Neuronal stem cell (in vitro differentiated cells): ENCODE measurements at regions not wholly inside any gene's neighbourhood (a gene's known extent, or its start where the extent isn't known, plus 50 kb on each side); places are given as distances from the start of the nearest gene placed in this dataset.

ENCODE experiments used
- DNase-seq: peaks from one replicate; pipeline ENCODE4 v3.0.0-alpha.2; 2013; ENCODE audit warnings: low spot score
- H2AFZ ChIP-seq: one replicate; pipeline ENCODE4 v1.6.1; 2013; ENCODE audit warnings: mild to moderate bottlenecking, low read length, inconsistent platforms
- H2AK5ac ChIP-seq: 2 replicates; pipeline ENCODE4 v1.6.1; 2013; ENCODE audit warnings: low read depth, mild to moderate bottlenecking, inconsistent platforms, low read length, moderate library complexity, mixed read lengths
- H2BK120ac ChIP-seq: 2 replicates; pipeline ENCODE4 v1.6.1; 2013; ENCODE audit warnings: low read depth, mild to moderate bottlenecking, inconsistent platforms, low read length, moderate library complexity, mixed read lengths
- H2BK12ac ChIP-seq: one replicate; pipeline ENCODE4 v1.6.1; 2013; ENCODE audit warnings: low read length, inconsistent platforms
- H2BK15ac ChIP-seq: 2 replicates; pipeline ENCODE4 v1.6.1; 2013; ENCODE audit warnings: mild to moderate bottlenecking, low read length, inconsistent platforms, mixed read lengths
- H2BK5ac ChIP-seq: one replicate; pipeline ENCODE4 v1.6.1; 2013; ENCODE audit warnings: inconsistent platforms, mild to moderate bottlenecking, low read length, moderate library complexity
- H3K14ac ChIP-seq: one replicate; pipeline ENCODE4 v1.6.1; 2013; ENCODE audit warnings: low read length, inconsistent platforms
- H3K18ac ChIP-seq: 2 replicates; pipeline ENCODE4 v1.6.1; 2013; ENCODE audit warnings: low read length, inconsistent platforms
- H3K23ac ChIP-seq: 2 replicates; pipeline ENCODE4 v1.6.1; 2013; ENCODE audit warnings: low read depth, mild to moderate bottlenecking, mixed read lengths, low read length, inconsistent platforms; ENCODE audit not compliant: poor library complexity
- H3K27ac ChIP-seq: replicated peaks from 3 replicates; pipeline ENCODE4 v1.5.1; 2013; ENCODE audit warnings: low read length, inconsistent platforms
- H3K27me3 ChIP-seq, 3 experiments: 2 replicates each; pipeline ENCODE4 v1.6.1; 2013; ENCODE audit warnings: low read length in 3 of 3, mild to moderate bottlenecking in 2 of 3, inconsistent platforms in 1 of 3, low read depth in 1 of 3, mixed read lengths in 1 of 3, moderate library complexity in 1 of 3; ENCODE audit not compliant: control insufficient read depth in 3 of 3, insufficient read depth in 3 of 3
- H3K36me3 ChIP-seq, 2 donors: replicated peaks in 1 of 2; 2 replicates each; pipeline ENCODE4 v1.6.1; 2013; ENCODE audit warnings: low read length in 2 of 2; ENCODE audit not compliant: control insufficient read depth in 2 of 2, insufficient read depth in 2 of 2
- H3K4ac ChIP-seq: 2 replicates; pipeline ENCODE4 v1.6.1; 2013; ENCODE audit warnings: inconsistent platforms, mild to moderate bottlenecking, low read length, moderate library complexity
- H3K4me1 ChIP-seq, 2 donors: 1 replicate in 1 of 2; 2 replicates in 1 of 2; pipeline ENCODE4 v1.6.1; 2013; ENCODE audit warnings: low read length in 2 of 2, low read depth in 1 of 2; ENCODE audit not compliant: control insufficient read depth in 2 of 2, insufficient read depth in 1 of 2
- H3K4me2 ChIP-seq: one replicate; pipeline ENCODE4 v1.6.1; 2013; ENCODE audit warnings: mild to moderate bottlenecking, low read length, inconsistent platforms; ENCODE audit not compliant: insufficient read depth, poor library complexity, severe bottlenecking
- H3K4me3 ChIP-seq, 2 donors: 2 replicates each; pipeline ENCODE4 v1.5.1; 2013; ENCODE audit warnings: low read length in 2 of 2, mild to moderate bottlenecking in 2 of 2, inconsistent platforms in 1 of 2, moderate library complexity in 1 of 2
- H3K79me1 ChIP-seq: one replicate; pipeline ENCODE4 v1.6.1; 2013; ENCODE audit warnings: low read depth, mild to moderate bottlenecking, inconsistent platforms, low read length, moderate library complexity
- H3K9ac ChIP-seq: one replicate; pipeline ENCODE4 v1.6.1; 2013; ENCODE audit warnings: mild to moderate bottlenecking, low read depth, low read length, inconsistent platforms; ENCODE audit not compliant: poor library complexity
- H3K9me3 ChIP-seq, 2 donors: replicated peaks in 1 of 2; 2 replicates each; pipeline versions ENCODE3 to v1.6.1; 2013; ENCODE audit warnings: low read length in 2 of 2, mild to moderate bottlenecking in 2 of 2, inconsistent platforms in 1 of 2, low read depth in 1 of 2, mixed read lengths in 1 of 2, moderate library complexity in 1 of 2; ENCODE audit not compliant: control insufficient read depth in 2 of 2, insufficient read depth in 1 of 2
- H4K8ac ChIP-seq: one replicate; pipeline ENCODE4 v1.6.1; 2013; ENCODE audit warnings: low read depth, mild to moderate bottlenecking, inconsistent platforms, low read length, moderate library complexity
- H4K91ac ChIP-seq: one replicate; pipeline ENCODE4 v1.6.1; 2013; ENCODE audit warnings: low read length, low read depth, mild to moderate bottlenecking, inconsistent platforms; ENCODE audit not compliant: poor library complexity
- WGBS, 2 donors: extraction: QIAGEN DNeasy Blood & Tissue Kit; methylation state at CpG; one replicate each; pipeline ENCODE4 v1.1.7; 2013; ENCODE audit warnings: missing lambda C conversion rate in 2 of 2, mixed read lengths in 1 of 2; ENCODE audit not compliant: insufficient read length in 2 of 2, insufficient replicate concordance in 1 of 2; ENCODE audit errors: extremely low coverage in 2 of 2; 5-methylcytosine and 5-hydroxymethylcytosine counted together

DNA sequence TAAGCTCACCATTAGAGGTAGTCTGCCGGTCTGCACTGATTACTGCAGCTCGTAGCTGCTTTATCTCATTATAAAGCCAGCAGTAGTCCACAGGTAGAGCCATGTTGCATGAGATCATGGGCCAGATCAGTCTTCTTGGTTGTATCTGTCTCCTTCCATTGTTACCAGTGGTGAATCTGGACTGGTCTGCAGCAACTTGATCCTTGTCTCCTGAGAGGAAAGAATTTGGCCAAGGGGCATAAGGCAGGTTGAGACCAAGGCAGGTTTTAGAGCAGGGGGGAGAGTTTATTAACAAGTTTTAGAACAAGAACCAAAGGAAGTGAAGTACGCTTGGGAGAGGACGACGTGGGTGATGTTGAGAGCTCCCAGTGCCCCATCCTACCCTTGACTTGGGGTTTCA, 228.5 kb downstream of the STIM2 start:
- Histone ChIP-seq H2BK5ac (no peak overlapping the region), H3K4me2 (no peak overlapping the region), H2BK12ac (no peak overlapping the region), H2BK120ac (no peak overlapping the region), H3K18ac (no peak overlapping the region), H3K23ac (no peak overlapping the region), H4K91ac (no peak overlapping the region), H3K27me3 (peaks cover 0 to 15% (median 2%) of the 10 kb centered on the region in 3 experiments), H2AK5ac (no peak overlapping the region), H3K9me3 (no peaks in the 10 kb centered on the region), H3K4me3 (no peak overlapping the region), H4K8ac (no peak overlapping the region), H3K4ac (no peak overlapping the region), H2BK15ac (no peak overlapping the region), H3K9ac (no peak overlapping the region), H2AFZ (no peak overlapping the region), H3K14ac (no peak overlapping the region), H3K79me1 (no peaks in the 10 kb centered on the region), H3K4me1 (peaks cover 9 to 21% of the 10 kb centered on the region in 2 donors), H3K36me3 (no peaks in the 10 kb centered on the region), H3K27ac (no peak overlapping the region)
- WGBS, 2 donors = no CpG with 5 or more reads among the region's 5 CpGs
- no peak for DNase-seq

- Histone ChIP-seq H3K9ac (no peak overlapping the region), H4K91ac (no peak overlapping the region), H3K27me3 (peaks cover 0 to 6% (median 0%) of the 10 kb centered on the region in 3 experiments), H3K4ac (no peak overlapping the region), H2BK120ac (no peak overlapping the region), H3K23ac (no peak overlapping the region), H2BK15ac (no peak overlapping the region), H3K4me1 (peaks cover 7 to 20% of the 10 kb centered on the region in 2 donors), H3K36me3 (no peaks in the 10 kb centered on the region), H2AFZ (peak overlapping the region; percentile 15), H3K14ac (no peak overlapping the region), H2BK5ac (no peak overlapping the region), H3K79me1 (no peaks in the 10 kb centered on the region), H2AK5ac (no peak overlapping the region), H4K8ac (no peak overlapping the region), H3K4me2 (no peak overlapping the region), H3K18ac (no peak overlapping the region), H3K9me3 (no peaks in the 10 kb centered on the region), H3K27ac (no peak overlapping the region), H2BK12ac (no peak overlapping the region), H3K4me3 (no peak overlapping the region)
- DNase-seq = no peak
- no CpG with 5 or more reads among the region's 6 CpGs for WGBS, 2 donors
Observed at GRCh38 chr4:27090406-27090805, 229.8 kb downstream of the STIM2 start.

GRCh38 chr4:27094224-27094623, 233.6 kb downstream of the STIM2 start:
- Histone ChIP-seq H3K79me1 (no peaks in the 10 kb centered on the region), H2AK5ac (no peak overlapping the region), H3K14ac (no peak overlapping the region), H2BK120ac (no peak overlapping the region), H2BK15ac (no peak overlapping the region), H4K8ac (no peak overlapping the region), H3K36me3 (no peaks in the 10 kb centered on the region), H3K4me2 (no peak overlapping the region), H2BK5ac (no peak overlapping the region), H2BK12ac (no peak overlapping the region), H3K27ac (no peak overlapping the region), H3K18ac (no peak overlapping the region), H3K9me3 (no peaks in the 10 kb centered on the region), H3K9ac (no peak overlapping the region), H3K27me3 (no peaks in the 10 kb centered on the region), H3K4ac (no peak overlapping the region), H3K4me3 (no peak overlapping the region), H3K23ac (no peak overlapping the region), H4K91ac (no peak overlapping the region), H3K4me1 (peaks cover 7 to 10% of the 10 kb centered on the region in 2 donors), H2AFZ (no peak overlapping the region)
- WGBS, 2 donors = no CpG with 5 or more reads among the region's 6 CpGs
- DNase-seq = no peak

- no peak overlapping the region for H3K14ac ChIP-seq
- DNase-seq = no peak
- no peak overlapping the region for H3K9ac ChIP-seq
- no peaks in the 10 kb centered on the region for H3K79me1 ChIP-seq
- no peak overlapping the region for H2AFZ ChIP-seq
- peaks cover 7 to 10% of the 10 kb centered on the region in 2 donors for H3K4me1 ChIP-seq
- no peak overlapping the region for H4K91ac ChIP-seq
- no peak overlapping the region for H2BK120ac ChIP-seq
- no peak overlapping the region for H3K4ac ChIP-seq
- no peak overlapping the region for H2BK5ac ChIP-seq
- no peaks in the 10 kb centered on the region for H3K27me3 ChIP-seq
- no peaks in the 10 kb centered on the region for H3K36me3 ChIP-seq
- H4K8ac ChIP-seq = no peak overlapping the region
- no peak overlapping the region for H3K4me3 ChIP-seq
- no peak overlapping the region for H2BK12ac ChIP-seq
- H2AK5ac ChIP-seq = no peak overlapping the region
- no CpG with 5 or more reads among the region's 2 CpGs for WGBS, 2 donors
- H3K18ac ChIP-seq = no peak overlapping the region
- no peak overlapping the region for H3K27ac ChIP-seq
- no peak overlapping the region for H3K23ac ChIP-seq
- H3K9me3 ChIP-seq = no peaks in the 10 kb centered on the region
- no peak overlapping the region for H3K4me2 ChIP-seq
- H2BK15ac ChIP-seq = no peak overlapping the region
Observed at GRCh38 chr4:27094783-27095182, 234.1 kb downstream of the STIM2 start.
